ENCODE measurements at regions not wholly inside any gene's neighbourhood (a gene's known extent, or its start where the extent isn't known, plus 50 kb on each side); places are given as distances from the start of the nearest gene placed in this dataset.

DNA sequence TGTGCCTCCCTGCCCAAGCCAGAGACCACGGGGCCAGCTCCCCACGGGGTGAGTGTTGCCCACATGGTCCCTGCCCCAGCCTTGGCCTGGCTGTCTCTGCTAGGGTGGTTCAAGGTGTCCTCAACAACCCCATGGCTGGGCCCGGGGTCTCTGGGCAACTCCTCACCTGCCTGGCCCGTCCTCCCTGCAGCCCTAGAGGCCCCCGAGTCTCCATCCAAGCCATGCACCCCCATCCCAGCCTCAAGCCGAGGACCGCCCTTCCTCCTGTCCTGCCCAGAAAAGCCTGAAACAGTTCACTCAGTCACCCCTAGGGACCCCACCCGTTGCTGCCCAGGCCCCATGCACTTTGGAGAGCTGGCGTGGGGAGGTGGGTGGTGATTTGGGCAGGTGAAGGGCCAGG lies 120.9 kb downstream of the FAM53A start:
- peaks cover 25% of the 10 kb centered on the region for H3K4me1 ChIP-seq (ENCODE audit: insufficient read depth, low read length)
- peaks cover 0 to 4% of the 10 kb centered on the region in 2 experiments for H3K9me3 ChIP-seq (ENCODE audit: control insufficient read depth in 1 of 2, insufficient read depth in 1 of 2, low read length in 2 of 2)
- peaks cover 18% of the 10 kb centered on the region for H3K27me3 Mint-ChIP-seq
- no peaks in the 10 kb centered on the region for H3K36me3 ChIP-seq (ENCODE audit: insufficient read depth, low read length)
- H3K4me3 Mint-ChIP-seq = no peak overlapping the region
- CTCF ChIA-PET = interaction anchor here (0.8 kb wide), 1 partner anchor 19 kb away, joined by 3 read pairs; no protein-coding TSS in a partner anchor
- H3K4me1 Mint-ChIP-seq (ENCODE audit: low read depth) = peaks cover 4% of the 10 kb centered on the region
- TF ChIP-seq CTCF (IDR thresholded peaks at IDR 0.05) = no peak
- no peak for DNase-seq
- ATAC-seq (ENCODE audit: poor library complexity) = no peak
- H3K27me3 ChIP-seq (ENCODE audit: control insufficient read depth in 1 of 2, insufficient read depth in 2 of 2, low read length in 2 of 2) = peaks cover 11 to 22% of the 10 kb centered on the region in 2 experiments
- H3K36me3 Mint-ChIP-seq (ENCODE audit: low read depth) = no peaks in the 10 kb centered on the region
- POLR2A ChIA-PET = no interaction called here
- no peak overlapping the region for H3K27ac ChIP-seq (ENCODE audit: low read depth in 1 of 2, low read length in 2 of 2)
- H3K9me3 Mint-ChIP-seq = no peaks in the 10 kb centered on the region
- intact Hi-C loops (cut with DNase I, micrococcal nuclease) = no loop called here
- H3K27ac Mint-ChIP-seq = no peak overlapping the region
- H3K4me3 ChIP-seq (ENCODE audit: low read length) = no peak overlapping the region

DNA sequence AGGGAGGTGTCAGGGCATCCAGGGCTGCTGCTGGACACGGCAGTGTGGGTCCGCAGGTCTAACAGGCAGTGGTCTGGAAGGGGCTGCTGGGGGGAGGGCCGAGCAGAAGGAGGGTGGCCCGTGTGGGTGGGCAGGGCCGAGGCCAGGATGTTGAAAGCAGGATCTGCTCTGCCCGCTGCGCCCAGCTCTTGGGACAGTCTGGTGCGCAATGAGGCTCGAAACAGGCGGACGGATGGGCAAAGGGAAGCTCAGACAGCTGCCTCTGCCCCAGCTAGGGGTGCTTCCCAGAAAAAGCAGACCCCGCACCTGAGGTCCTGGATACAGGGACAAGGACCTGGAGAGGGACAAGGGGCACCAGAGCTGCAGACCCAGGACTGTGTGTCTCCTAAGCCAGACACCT lies 121.3 kb downstream of the FAM53A start:
- Histone ChIP-seq H3K4me1 (ENCODE audit: insufficient read depth, low read length) (peaks cover 23% of the 10 kb centered on the region), H3K9me3 (ENCODE audit: control insufficient read depth in 1 of 2, insufficient read depth in 1 of 2, low read length in 2 of 2) (peaks cover 0 to 4% of the 10 kb centered on the region in 2 experiments), H3K27me3 (ENCODE audit: control insufficient read depth in 1 of 2, insufficient read depth in 2 of 2, low read length in 2 of 2) (peaks cover 15 to 20% of the 10 kb centered on the region in 2 experiments), H3K4me3 (ENCODE audit: low read length) (no peak overlapping the region), H3K27ac (ENCODE audit: low read depth in 1 of 2, low read length in 2 of 2) (no peak overlapping the region), H3K36me3 (ENCODE audit: insufficient read depth, low read length) (no peaks in the 10 kb centered on the region)
- POLR2A ChIA-PET = no interaction called here
- intact Hi-C loops (cut with DNase I, micrococcal nuclease) = no loop called here
- Mint-ChIP-seq H3K4me1 (ENCODE audit: low read depth) (peaks cover 4% of the 10 kb centered on the region), H3K36me3 (ENCODE audit: low read depth) (no peaks in the 10 kb centered on the region), H3K4me3 (no peak overlapping the region), H3K9me3 (no peaks in the 10 kb centered on the region), H3K27me3 (peaks cover 18% of the 10 kb centered on the region), H3K27ac (no peak overlapping the region)
- DNase-seq = no peak
- ATAC-seq (ENCODE audit: poor library complexity) = no peak
- TF ChIP-seq CTCF (IDR thresholded peaks at IDR 0.05) = no peak
- CTCF ChIA-PET = interaction anchor here (0.8 kb wide), 1 partner anchor 19 kb away, joined by 3 read pairs; no protein-coding TSS in a partner anchor

- Mint-ChIP-seq H3K4me1 (ENCODE audit: low read depth) (peaks cover 4% of the 10 kb centered on the region), H3K9me3 (no peaks in the 10 kb centered on the region), H3K4me3 (no peak overlapping the region), H3K27me3 (peaks cover 18% of the 10 kb centered on the region), H3K27ac (no peak overlapping the region), H3K36me3 (ENCODE audit: low read depth) (no peaks in the 10 kb centered on the region)
- Histone ChIP-seq H3K36me3 (ENCODE audit: insufficient read depth, low read length) (no peaks in the 10 kb centered on the region), H3K9me3 (ENCODE audit: control insufficient read depth in 1 of 2, insufficient read depth in 1 of 2, low read length in 2 of 2) (peaks cover 0 to 4% of the 10 kb centered on the region in 2 experiments), H3K27ac (ENCODE audit: low read depth in 1 of 2, low read length in 2 of 2) (no peak overlapping the region), H3K4me1 (ENCODE audit: insufficient read depth, low read length) (peaks cover 19% of the 10 kb centered on the region), H3K4me3 (ENCODE audit: low read length) (no peak overlapping the region), H3K27me3 (ENCODE audit: control insufficient read depth in 1 of 2, insufficient read depth in 2 of 2, low read length in 2 of 2) (peaks cover 15 to 16% of the 10 kb centered on the region in 2 experiments)
- no peak for TF ChIP-seq CTCF (IDR thresholded peaks at IDR 0.05)
- ATAC-seq (ENCODE audit: poor library complexity) (no peak), DNase-seq (no peak)
- ChIA-PET POLR2A (no interaction called here), CTCF (no interaction called here)
- intact Hi-C loops (cut with DNase I, micrococcal nuclease) = no loop called here
These were observed 121.7 kb downstream of the FAM53A start for GRCh38 chr4:1562371-1562770.

All from CD4-positive, alpha-beta T cell (primary cell).